Liver (tissue), 8 donors: ENCODE measurements at regions not wholly inside any gene's neighbourhood (a gene's known extent, or its start where the extent isn't known, plus 50 kb on each side); places are given as distances from the start of the nearest gene placed in this dataset.
A peak's percentile ranks its signal among the peaks of the same experiment; 100 is the strongest.

ENCODE experiments used
- DNase-seq: peaks from one replicate; pipeline ENCODE4 v3.0.0-alpha.2; 2017; ENCODE audit warnings: low spot score
- H3K27ac ChIP-seq, 2 donors: one replicate each; pipeline ENCODE4 v1.7.0; 2013; ENCODE audit warnings: inconsistent platforms in 2 of 2, low read length in 2 of 2, control low read depth in 1 of 2, low read depth in 1 of 2, mild to moderate bottlenecking in 1 of 2
- H3K27me3 ChIP-seq, 4 donors: one replicate each; pipeline versions ENCODE4 v1.6.1 to v1.7.0; 2013; ENCODE audit warnings: low read length in 3 of 4, inconsistent platforms in 1 of 4, mild to moderate bottlenecking in 1 of 4, moderate library complexity in 1 of 4; ENCODE audit not compliant: control insufficient read depth in 4 of 4, insufficient read depth in 4 of 4
- H3K36me3 ChIP-seq, 4 donors: one replicate each; pipeline versions ENCODE4 v1.6.1 to v1.7.0; 2013; ENCODE audit warnings: low read length in 3 of 4, mild to moderate bottlenecking in 3 of 4, low read depth in 1 of 4, moderate library complexity in 1 of 4; ENCODE audit not compliant: control insufficient read depth in 4 of 4, insufficient read depth in 3 of 4
- H3K4me1 ChIP-seq, 4 donors: one replicate each; pipeline versions ENCODE4 v1.6.1 to v1.7.0; 2013; ENCODE audit warnings: low read length in 3 of 4, mild to moderate bottlenecking in 3 of 4, moderate library complexity in 1 of 4; ENCODE audit not compliant: control insufficient read depth in 4 of 4, insufficient read depth in 4 of 4
- H3K4me3 ChIP-seq, 3 donors: one replicate each; pipeline versions ENCODE4 v1.6.1 to v1.7.0; 2013; ENCODE audit warnings: low read length in 3 of 3, control low read depth in 1 of 3, low read depth in 1 of 3, mild to moderate bottlenecking in 1 of 3
- H3K9ac ChIP-seq, 2 donors: one replicate each; pipeline ENCODE4 v1.7.0; 2013; ENCODE audit warnings: low read length in 2 of 2, mild to moderate bottlenecking in 2 of 2, moderate library complexity in 2 of 2, control low read depth in 1 of 2, low read depth in 1 of 2
- H3K9me3 ChIP-seq, 4 donors: one replicate each; pipeline versions ENCODE4 v1.6.1 to v1.7.0; 2013; ENCODE audit warnings: low read length in 3 of 4; ENCODE audit not compliant: control insufficient read depth in 4 of 4
- ATF3 ChIP-seq: IDR thresholded peaks from 2 replicates; pipeline ENCODE4 v1.6.1; 2016; ENCODE audit warnings: antibody characterized with exemption
- EGR1 ChIP-seq, 2 donors: IDR thresholded peaks; 2 replicates each; pipeline ENCODE4 v1.6.1; 2016 to 2018; ENCODE audit warnings: antibody characterized with exemption in 2 of 2, low read depth in 2 of 2
- FOXA1 ChIP-seq: IDR thresholded peaks from 2 replicates; pipeline ENCODE4 v1.6.1; 2016; ENCODE audit warnings: antibody characterized with exemption
- FOXA2 ChIP-seq: IDR thresholded peaks from 2 replicates; pipeline ENCODE4 v1.6.1; 2016; ENCODE audit warnings: antibody characterized with exemption
- GABPA ChIP-seq, 2 donors: IDR thresholded peaks in 1 of 2; conservative IDR thresholded peaks in 1 of 2; 2 replicates each; pipeline ENCODE4 v1.6.1; 2016; ENCODE audit warnings: antibody characterized with exemption in 2 of 2, mild to moderate bottlenecking in 1 of 2, moderate library complexity in 1 of 2
- HNF4A ChIP-seq, 2 donors: conservative IDR thresholded peaks; 2 replicates each; pipeline ENCODE4 v1.6.1; 2016; ENCODE audit warnings: antibody characterized with exemption in 2 of 2, mild to moderate bottlenecking in 2 of 2
- HNF4G ChIP-seq: IDR thresholded peaks from 2 replicates; pipeline ENCODE4 v1.6.1; 2016; ENCODE audit warnings: antibody characterized with exemption
- JUND ChIP-seq, 2 donors: IDR thresholded peaks; 2 replicates each; pipeline ENCODE4 v1.6.1; 2016; ENCODE audit warnings: antibody characterized with exemption in 2 of 2
- NR2F2 ChIP-seq: IDR thresholded peaks from 2 replicates; pipeline ENCODE4 v1.6.1; 2016; ENCODE audit warnings: antibody characterized with exemption
- RAD21 ChIP-seq, 2 donors: IDR thresholded peaks; 2 replicates each; pipeline ENCODE4 v1.6.1; 2016; ENCODE audit warnings: antibody characterized with exemption in 2 of 2, mild to moderate bottlenecking in 2 of 2
- RXRA ChIP-seq, 2 donors: IDR thresholded peaks; 2 replicates each; pipeline ENCODE4 v1.6.1; 2017 to 2018; ENCODE audit warnings: antibody characterized with exemption in 2 of 2, mild to moderate bottlenecking in 1 of 2
- SP1 ChIP-seq: IDR thresholded peaks from 2 replicates; pipeline ENCODE4 v1.6.1; 2018; ENCODE audit warnings: antibody characterized with exemption, mild to moderate bottlenecking
- TAF1 ChIP-seq: conservative IDR thresholded peaks from 2 replicates; pipeline ENCODE4 v1.6.1; 2016; ENCODE audit warnings: antibody characterized with exemption, mild to moderate bottlenecking
- YY1 ChIP-seq: IDR thresholded peaks from 2 replicates; pipeline ENCODE4 v1.6.1; 2016; ENCODE audit warnings: antibody characterized with exemption, mild to moderate bottlenecking
- WGBS: extraction: QIAGEN DNeasy Blood & Tissue Kit; methylation state at CpG from one replicate; pipeline ENCODE4 v1.1.7; 2013; 5-methylcytosine and 5-hydroxymethylcytosine counted together
- TF ChIP-seq, protein P1 (sequence below): IDR thresholded peaks from 2 replicates; pipeline ENCODE4 v1.6.1; 2016; ENCODE audit warnings: antibody characterized with exemption
- TF ChIP-seq, protein P2 (sequence below): IDR thresholded peaks from 2 replicates; pipeline ENCODE4 v1.6.1; 2016; ENCODE audit warnings: antibody characterized with exemption
- TF ChIP-seq, protein P3 (sequence below): fragments of 150-350 bp; IDR thresholded peaks from 2 replicates; pipeline ENCODE4 v1.5.1; 2017; ENCODE audit warnings: improper control_type of control experiment, low read depth, low read length; ENCODE audit not compliant: missing input control
- TF ChIP-seq, protein P4 (sequence below): IDR thresholded peaks from 2 replicates; pipeline ENCODE4 v1.6.1; 2016; ENCODE audit warnings: antibody characterized with exemption, mild to moderate bottlenecking
- donor health status: healthy.
- donor health status: healthy.
- donor health status: healthy.
- donor health status: healthy.
- donor health status: healthy.

DNA sequence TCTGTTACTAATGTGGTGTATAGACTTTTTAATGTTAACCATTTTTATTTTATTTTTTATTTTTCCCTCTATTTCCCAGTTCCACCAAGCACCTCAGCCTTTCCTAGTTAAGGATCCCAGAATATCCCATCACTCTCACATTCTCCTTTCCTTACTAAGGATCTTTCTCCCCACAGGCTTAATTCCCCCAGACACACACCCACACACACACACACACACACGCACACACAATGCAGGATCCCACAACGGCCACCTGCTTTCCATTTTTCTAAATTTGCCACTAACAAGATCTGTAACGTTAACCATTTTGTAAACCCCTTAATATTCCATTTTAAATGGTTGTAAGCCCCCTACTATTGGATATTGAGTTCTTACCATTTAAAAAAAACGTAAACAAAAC is 404.1 kb downstream of the ZIC1 start:
- no peak overlapping the region for H3K27ac ChIP-seq
- no peaks in the 10 kb centered on the region for H3K27me3 ChIP-seq
- 67% methylated on average over 4 of the region's 4 CpGs for WGBS
- TF ChIP-seq, protein P1, sequence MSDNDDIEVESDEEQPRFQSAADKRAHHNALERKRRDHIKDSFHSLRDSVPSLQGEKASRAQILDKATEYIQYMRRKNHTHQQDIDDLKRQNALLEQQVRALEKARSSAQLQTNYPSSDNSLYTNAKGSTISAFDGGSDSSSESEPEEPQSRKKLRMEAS, result no peak
- TF ChIP-seq, protein P2, sequence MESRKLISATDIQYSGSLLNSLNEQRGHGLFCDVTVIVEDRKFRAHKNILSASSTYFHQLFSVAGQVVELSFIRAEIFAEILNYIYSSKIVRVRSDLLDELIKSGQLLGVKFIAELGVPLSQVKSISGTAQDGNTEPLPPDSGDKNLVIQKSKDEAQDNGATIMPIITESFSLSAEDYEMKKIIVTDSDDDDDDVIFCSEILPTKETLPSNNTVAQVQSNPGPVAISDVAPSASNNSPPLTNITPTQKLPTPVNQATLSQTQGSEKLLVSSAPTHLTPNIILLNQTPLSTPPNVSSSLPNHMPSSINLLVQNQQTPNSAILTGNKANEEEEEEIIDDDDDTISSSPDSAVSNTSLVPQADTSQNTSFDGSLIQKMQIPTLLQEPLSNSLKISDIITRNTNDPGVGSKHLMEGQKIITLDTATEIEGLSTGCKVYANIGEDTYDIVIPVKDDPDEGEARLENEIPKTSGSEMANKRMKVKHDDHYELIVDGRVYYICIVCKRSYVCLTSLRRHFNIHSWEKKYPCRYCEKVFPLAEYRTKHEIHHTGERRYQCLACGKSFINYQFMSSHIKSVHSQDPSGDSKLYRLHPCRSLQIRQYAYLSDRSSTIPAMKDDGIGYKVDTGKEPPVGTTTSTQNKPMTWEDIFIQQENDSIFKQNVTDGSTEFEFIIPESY, result no peak
- no peak for TF ChIP-seq JUND (IDR thresholded peaks at IDR 0.05)
- TF ChIP-seq FOXA2, result no peak
- TF ChIP-seq, protein P3, sequence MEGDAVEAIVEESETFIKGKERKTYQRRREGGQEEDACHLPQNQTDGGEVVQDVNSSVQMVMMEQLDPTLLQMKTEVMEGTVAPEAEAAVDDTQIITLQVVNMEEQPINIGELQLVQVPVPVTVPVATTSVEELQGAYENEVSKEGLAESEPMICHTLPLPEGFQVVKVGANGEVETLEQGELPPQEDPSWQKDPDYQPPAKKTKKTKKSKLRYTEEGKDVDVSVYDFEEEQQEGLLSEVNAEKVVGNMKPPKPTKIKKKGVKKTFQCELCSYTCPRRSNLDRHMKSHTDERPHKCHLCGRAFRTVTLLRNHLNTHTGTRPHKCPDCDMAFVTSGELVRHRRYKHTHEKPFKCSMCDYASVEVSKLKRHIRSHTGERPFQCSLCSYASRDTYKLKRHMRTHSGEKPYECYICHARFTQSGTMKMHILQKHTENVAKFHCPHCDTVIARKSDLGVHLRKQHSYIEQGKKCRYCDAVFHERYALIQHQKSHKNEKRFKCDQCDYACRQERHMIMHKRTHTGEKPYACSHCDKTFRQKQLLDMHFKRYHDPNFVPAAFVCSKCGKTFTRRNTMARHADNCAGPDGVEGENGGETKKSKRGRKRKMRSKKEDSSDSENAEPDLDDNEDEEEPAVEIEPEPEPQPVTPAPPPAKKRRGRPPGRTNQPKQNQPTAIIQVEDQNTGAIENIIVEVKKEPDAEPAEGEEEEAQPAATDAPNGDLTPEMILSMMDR, result no peak
- TF ChIP-seq SP1, result no peak
- TF ChIP-seq HNF4G, result no peak
- no peak for TF ChIP-seq RAD21 (IDR thresholded peaks at IDR 0.05)
- TF ChIP-seq, protein P4, sequence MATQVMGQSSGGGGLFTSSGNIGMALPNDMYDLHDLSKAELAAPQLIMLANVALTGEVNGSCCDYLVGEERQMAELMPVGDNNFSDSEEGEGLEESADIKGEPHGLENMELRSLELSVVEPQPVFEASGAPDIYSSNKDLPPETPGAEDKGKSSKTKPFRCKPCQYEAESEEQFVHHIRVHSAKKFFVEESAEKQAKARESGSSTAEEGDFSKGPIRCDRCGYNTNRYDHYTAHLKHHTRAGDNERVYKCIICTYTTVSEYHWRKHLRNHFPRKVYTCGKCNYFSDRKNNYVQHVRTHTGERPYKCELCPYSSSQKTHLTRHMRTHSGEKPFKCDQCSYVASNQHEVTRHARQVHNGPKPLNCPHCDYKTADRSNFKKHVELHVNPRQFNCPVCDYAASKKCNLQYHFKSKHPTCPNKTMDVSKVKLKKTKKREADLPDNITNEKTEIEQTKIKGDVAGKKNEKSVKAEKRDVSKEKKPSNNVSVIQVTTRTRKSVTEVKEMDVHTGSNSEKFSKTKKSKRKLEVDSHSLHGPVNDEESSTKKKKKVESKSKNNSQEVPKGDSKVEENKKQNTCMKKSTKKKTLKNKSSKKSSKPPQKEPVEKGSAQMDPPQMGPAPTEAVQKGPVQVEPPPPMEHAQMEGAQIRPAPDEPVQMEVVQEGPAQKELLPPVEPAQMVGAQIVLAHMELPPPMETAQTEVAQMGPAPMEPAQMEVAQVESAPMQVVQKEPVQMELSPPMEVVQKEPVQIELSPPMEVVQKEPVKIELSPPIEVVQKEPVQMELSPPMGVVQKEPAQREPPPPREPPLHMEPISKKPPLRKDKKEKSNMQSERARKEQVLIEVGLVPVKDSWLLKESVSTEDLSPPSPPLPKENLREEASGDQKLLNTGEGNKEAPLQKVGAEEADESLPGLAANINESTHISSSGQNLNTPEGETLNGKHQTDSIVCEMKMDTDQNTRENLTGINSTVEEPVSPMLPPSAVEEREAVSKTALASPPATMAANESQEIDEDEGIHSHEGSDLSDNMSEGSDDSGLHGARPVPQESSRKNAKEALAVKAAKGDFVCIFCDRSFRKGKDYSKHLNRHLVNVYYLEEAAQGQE, result no peak
- TF ChIP-seq ATF3, result no peak
- no peak for TF ChIP-seq TAF1
- TF ChIP-seq NR2F2, result no peak
- TF ChIP-seq HNF4A (conservative IDR thresholded peaks at IDR 0.05), result no peak
- H3K36me3 ChIP-seq, result no peaks in the 10 kb centered on the region
- H3K4me1 ChIP-seq, result no peaks in the 10 kb centered on the region
- no peak overlapping the region for H3K9ac ChIP-seq
- no peaks in the 10 kb centered on the region for H3K9me3 ChIP-seq
- H3K4me3 ChIP-seq, result no peak overlapping the region
- no peak for DNase-seq

- DNase-seq, result peak; percentile 34
These were observed 407.6 kb downstream of the ZIC1 start for GRCh38 chr3:147816752-147817151.

More at GRCh38 chr3:147816752-147817151, 407.6 kb downstream of the ZIC1 start:
- Histone ChIP-seq H3K27ac (no peak overlapping the region), H3K4me3 (no peak overlapping the region), H3K9ac (no peak overlapping the region), H3K9me3 (no peaks in the 10 kb centered on the region), H3K36me3 (no peaks in the 10 kb centered on the region), H3K4me1 (no peaks in the 10 kb centered on the region), H3K27me3 (no peaks in the 10 kb centered on the region)
- 23% methylated on average over 6 of the region's 6 CpGs for WGBS
- TF ChIP-seq TAF1, result no peak
- TF ChIP-seq FOXA1, result no peak
- TF ChIP-seq, protein P4, result no peak
- TF ChIP-seq RXRA (IDR thresholded peaks at IDR 0.05), result no peak
- no peak for TF ChIP-seq ATF3
- TF ChIP-seq EGR1 (IDR thresholded peaks at IDR 0.05; ENCODE audit: low read depth in 2 of 2), result no peak
- TF ChIP-seq RAD21 (IDR thresholded peaks at IDR 0.05), result no peak
- TF ChIP-seq, protein P3, result no peak
- TF ChIP-seq FOXA2, result no peak
- no peak for TF ChIP-seq YY1
- no peak for TF ChIP-seq HNF4A (conservative IDR thresholded peaks at IDR 0.05)
- no peak for TF ChIP-seq JUND (IDR thresholded peaks at IDR 0.05)
- TF ChIP-seq NR2F2, result no peak
- no peak for TF ChIP-seq HNF4G
- TF ChIP-seq GABPA (IDR thresholded peaks at IDR 0.05 in 1 of 2, conservative IDR thresholded peaks at IDR 0.05 in 1 of 2), result no peak
